Endodermal cell (in vitro differentiated cells): ENCODE measurements at regions not wholly inside any gene's neighbourhood (a gene's known extent, or its start where the extent isn't known, plus 50 kb on each side); places are given as distances from the start of the nearest gene placed in this dataset.

ENCODE experiments used
- DNase-seq: peaks from one replicate; pipeline ENCODE4 v3.0.0-alpha.2; 2017
- H3K27ac ChIP-seq: 2 replicates; pipeline ENCODE4 v1.5.1; 2013; ENCODE audit warnings: mild to moderate bottlenecking, low read depth, low read length, moderate library complexity
- H3K27me3 ChIP-seq: 2 replicates; pipeline ENCODE4 v1.6.1; 2013; ENCODE audit warnings: mild to moderate bottlenecking, low read length, moderate library complexity; ENCODE audit not compliant: insufficient read depth, control insufficient read depth, poor library complexity, severe bottlenecking
- H3K36me3 ChIP-seq: 2 replicates; pipeline ENCODE4 v1.7.0; 2013; ENCODE audit warnings: mild to moderate bottlenecking, low read length, moderate library complexity; ENCODE audit not compliant: control insufficient read depth, insufficient read depth
- H3K4me1 ChIP-seq: one replicate; pipeline ENCODE4 v1.7.0; 2013; ENCODE audit warnings: low read length; ENCODE audit not compliant: control insufficient read depth, insufficient read depth
- H3K4me3 ChIP-seq: 2 replicates; pipeline ENCODE4 v1.5.1; 2013; ENCODE audit warnings: mild to moderate bottlenecking, low read length, moderate library complexity
- H3K9ac ChIP-seq: 2 replicates; pipeline ENCODE4 v1.6.1; 2013; ENCODE audit warnings: mild to moderate bottlenecking, low read length, moderate library complexity; ENCODE audit not compliant: poor library complexity, severe bottlenecking; ENCODE audit errors: extremely low read depth
- H3K9me3 ChIP-seq: 2 replicates; pipeline ENCODE4 v1.6.1; 2013; ENCODE audit warnings: mild to moderate bottlenecking, low read length, moderate library complexity; ENCODE audit not compliant: control insufficient read depth
- H3K27ac Mint-ChIP-seq: 2 replicates; pipeline ENCODE4 v1.8.0; 2020; ENCODE audit warnings: mixed read lengths
- H3K27me3 Mint-ChIP-seq: 2 replicates; pipeline ENCODE4 v1.8.0; 2021; ENCODE audit warnings: mild to moderate bottlenecking, mixed read lengths; ENCODE audit not compliant: insufficient read depth
- H3K36me3 Mint-ChIP-seq: 2 replicates; pipeline ENCODE4 v1.8.0; 2020; ENCODE audit warnings: low read depth, mixed read lengths
- H3K4me1 Mint-ChIP-seq: 2 replicates; pipeline ENCODE4 v1.8.0; 2020; ENCODE audit warnings: mixed read lengths
- H3K4me3 Mint-ChIP-seq: 2 replicates; pipeline ENCODE4 v1.8.0; 2020; ENCODE audit warnings: mild to moderate bottlenecking, moderate library complexity, mixed read lengths
- H3K9me3 Mint-ChIP-seq: 2 replicates; pipeline ENCODE4 v1.8.0; 2020; ENCODE audit warnings: mild to moderate bottlenecking, mixed read lengths
- CTCF ChIP-seq: fragments of 200-600 bp; sonication (generic); conservative IDR thresholded peaks from 2 replicates; pipeline ENCODE4 v1.5.0; 2021; ENCODE audit warnings: antibody characterized with exemption, mild to moderate bottlenecking
- WGBS, 2 experiments: methylation state at CpG; one replicate each; pipeline versions ENCODE4 v1.1.5 to v1.1.7; 2013; ENCODE audit warnings: missing lambda C conversion rate in 2 of 2, mixed read lengths in 1 of 2; ENCODE audit not compliant: insufficient coverage in 1 of 2, insufficient read length in 1 of 2; 5-methylcytosine and 5-hydroxymethylcytosine counted together

GRCh38 chr10:63077800-63078199, 55.3 kb upstream of the NRBF2 start:
- no peaks in the 10 kb centered on the region for H3K9me3 Mint-ChIP-seq
- H3K27me3 Mint-ChIP-seq, result no peaks in the 10 kb centered on the region
- H3K27ac ChIP-seq, result no peak overlapping the region
- 90 to 95% methylated on average over 3 to 4 of the region's 4 CpGs for WGBS, 2 experiments
- no peak for DNase-seq
- no peak overlapping the region for H3K4me3 Mint-ChIP-seq
- H3K9me3 ChIP-seq, result no peaks in the 10 kb centered on the region
- no peaks in the 10 kb centered on the region for H3K36me3 ChIP-seq
- no peak overlapping the region for H3K27ac Mint-ChIP-seq
- TF ChIP-seq CTCF, result no peak
- no peak overlapping the region for H3K9ac ChIP-seq
- H3K4me1 ChIP-seq, result no peaks in the 10 kb centered on the region
- H3K4me3 ChIP-seq, result no peak overlapping the region
- H3K36me3 Mint-ChIP-seq, result no peaks in the 10 kb centered on the region
- no peaks in the 10 kb centered on the region for H3K27me3 ChIP-seq
- H3K4me1 Mint-ChIP-seq, result no peaks in the 10 kb centered on the region

GRCh38 chr10:63072951-63073350, 60.2 kb upstream of the NRBF2 start:
- WGBS, 2 experiments, result 83 to 93% methylated on average over 2 to 11 of the region's 11 CpGs
- H3K4me1 Mint-ChIP-seq, result peaks cover 5% of the 10 kb centered on the region
- no peaks in the 10 kb centered on the region for H3K36me3 Mint-ChIP-seq
- no peak overlapping the region for H3K4me3 Mint-ChIP-seq
- H3K9me3 Mint-ChIP-seq, result no peaks in the 10 kb centered on the region
- no peak for DNase-seq
- Histone ChIP-seq H3K4me3 (no peak overlapping the region), H3K4me1 (no peaks in the 10 kb centered on the region), H3K27ac (no peak overlapping the region), H3K9me3 (no peaks in the 10 kb centered on the region), H3K36me3 (no peaks in the 10 kb centered on the region), H3K27me3 (no peaks in the 10 kb centered on the region), H3K9ac (no peak overlapping the region)
- TF ChIP-seq CTCF, result no peak
- H3K27me3 Mint-ChIP-seq, result no peaks in the 10 kb centered on the region
- no peak overlapping the region for H3K27ac Mint-ChIP-seq

GRCh38 chr10:63071145-63071544, 62.0 kb upstream of the NRBF2 start:
- H3K4me1 ChIP-seq, result no peaks in the 10 kb centered on the region
- WGBS, 2 experiments, result 90 to 92% methylated on average over 6 to 11 of the region's 11 CpGs
- DNase-seq, result no peak
- no peaks in the 10 kb centered on the region for H3K36me3 ChIP-seq
- Mint-ChIP-seq H3K4me1 (peaks cover 5% of the 10 kb centered on the region), H3K36me3 (no peaks in the 10 kb centered on the region), H3K4me3 (no peak overlapping the region), H3K9me3 (no peaks in the 10 kb centered on the region), H3K27me3 (no peaks in the 10 kb centered on the region), H3K27ac (peak overlapping the region; percentile 9)
- TF ChIP-seq CTCF, result no peak
- no peak overlapping the region for H3K9ac ChIP-seq
- H3K4me3 ChIP-seq, result no peak overlapping the region
- H3K27ac ChIP-seq, result no peak overlapping the region
- H3K27me3 ChIP-seq, result no peaks in the 10 kb centered on the region
- H3K9me3 ChIP-seq, result no peaks in the 10 kb centered on the region
